ENCODE measurements at regions not wholly inside any gene's neighbourhood (a gene's known extent, or its start where the extent isn't known, plus 50 kb on each side); places are given as distances from the start of the nearest gene placed in this dataset.

DNA sequence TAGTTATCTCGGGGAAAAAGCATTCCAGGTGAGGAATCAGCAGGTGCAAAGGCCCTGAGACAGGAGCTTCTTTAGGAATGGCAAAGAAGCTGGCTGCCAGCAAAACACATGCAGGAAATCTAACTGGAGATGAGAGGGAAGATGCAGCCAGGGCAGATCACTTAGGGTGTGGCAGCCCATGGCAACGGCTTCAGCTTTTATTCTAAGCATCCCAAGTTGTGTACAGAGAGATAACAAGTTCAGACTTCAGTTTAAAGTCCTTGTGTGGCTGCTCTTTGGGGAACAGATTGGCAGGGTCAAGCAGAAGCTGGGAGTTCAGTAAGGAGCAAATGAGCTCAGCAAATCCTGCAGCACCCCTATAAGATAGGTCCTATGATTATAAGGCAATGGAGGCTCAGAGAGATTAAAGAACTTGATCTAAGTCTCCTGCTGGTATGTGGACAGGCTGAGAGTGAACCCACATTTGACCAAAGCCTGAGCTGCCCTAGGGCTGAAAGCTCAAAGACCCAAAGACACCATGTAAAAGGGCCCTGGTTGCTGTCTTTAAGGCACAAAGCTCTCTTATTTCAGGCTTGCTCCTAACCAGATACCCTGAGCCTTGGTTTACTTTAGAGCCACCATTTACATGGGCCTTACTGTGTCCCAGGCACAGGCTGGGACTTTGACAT, 466.8 kb downstream of the SOX6 start:
- intact Hi-C loops (cut with DNase I; ENCODE audit: low total_unique reads) = no loop called here
- Histone ChIP-seq H3K4me3 (no peak overlapping the region), H3K27ac (no peak overlapping the region), H3K27me3 (replicated peaks in 1 of 7) (no peaks in the 10 kb centered on the region), H3K4me1 (no peaks in the 10 kb centered on the region), H3K36me3 (no peaks in the 10 kb centered on the region), H3K9me3 (no peaks in the 10 kb centered on the region)
- no peak for DNase-seq
- WGBS, 5 donors = 51 to 75% (median 64%) methylated on average over 2 of the region's 2 CpGs
- TF ChIP-seq, protein P1, sequence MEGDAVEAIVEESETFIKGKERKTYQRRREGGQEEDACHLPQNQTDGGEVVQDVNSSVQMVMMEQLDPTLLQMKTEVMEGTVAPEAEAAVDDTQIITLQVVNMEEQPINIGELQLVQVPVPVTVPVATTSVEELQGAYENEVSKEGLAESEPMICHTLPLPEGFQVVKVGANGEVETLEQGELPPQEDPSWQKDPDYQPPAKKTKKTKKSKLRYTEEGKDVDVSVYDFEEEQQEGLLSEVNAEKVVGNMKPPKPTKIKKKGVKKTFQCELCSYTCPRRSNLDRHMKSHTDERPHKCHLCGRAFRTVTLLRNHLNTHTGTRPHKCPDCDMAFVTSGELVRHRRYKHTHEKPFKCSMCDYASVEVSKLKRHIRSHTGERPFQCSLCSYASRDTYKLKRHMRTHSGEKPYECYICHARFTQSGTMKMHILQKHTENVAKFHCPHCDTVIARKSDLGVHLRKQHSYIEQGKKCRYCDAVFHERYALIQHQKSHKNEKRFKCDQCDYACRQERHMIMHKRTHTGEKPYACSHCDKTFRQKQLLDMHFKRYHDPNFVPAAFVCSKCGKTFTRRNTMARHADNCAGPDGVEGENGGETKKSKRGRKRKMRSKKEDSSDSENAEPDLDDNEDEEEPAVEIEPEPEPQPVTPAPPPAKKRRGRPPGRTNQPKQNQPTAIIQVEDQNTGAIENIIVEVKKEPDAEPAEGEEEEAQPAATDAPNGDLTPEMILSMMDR (IDR thresholded peaks at IDR 0.05 in 8 of 11, conservative IDR thresholded peaks at IDR 0.05 in 3 of 11) = no peak
- no peak for TF ChIP-seq POLR2AphosphoS5 (IDR thresholded peaks at IDR 0.05)
- TF ChIP-seq POLR2A (IDR thresholded peaks at IDR 0.05) = no peak

DNA sequence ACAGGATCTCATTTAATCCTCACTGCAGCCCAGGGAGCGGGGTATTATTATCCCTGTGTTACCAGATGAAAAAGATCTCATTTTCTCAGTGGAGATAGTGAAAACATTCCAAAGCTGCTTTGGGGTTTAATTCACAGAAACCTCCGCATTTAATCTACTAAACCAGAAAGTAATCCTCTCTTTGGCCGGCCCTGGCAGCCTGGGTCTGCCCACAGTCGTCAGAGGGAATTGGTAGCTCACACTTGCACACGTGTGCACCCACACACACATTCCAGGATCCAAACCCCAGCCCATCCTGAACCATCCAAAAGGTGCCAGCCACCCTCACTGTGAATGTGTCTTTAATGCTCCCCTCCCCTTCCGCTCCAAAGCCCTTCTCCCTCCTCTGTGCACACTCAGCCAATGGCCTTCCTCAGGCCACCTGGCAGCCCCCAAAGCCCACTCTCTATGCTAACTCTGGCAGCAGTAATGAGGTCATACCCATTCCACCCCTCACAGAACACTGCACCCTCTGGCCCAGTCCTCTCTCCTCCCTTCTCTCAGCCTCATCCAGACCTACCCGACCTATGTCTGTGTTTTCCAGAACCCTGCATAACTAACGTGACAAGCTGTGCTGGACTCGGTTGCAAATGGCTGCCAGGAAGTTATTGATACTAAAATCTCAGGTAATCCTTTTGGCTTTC, 466.2 kb downstream of the SOX6 start:
- H3K4me3 ChIP-seq = no peak overlapping the region
- no peak for DNase-seq
- no peaks in the 10 kb centered on the region for H3K36me3 ChIP-seq
- intact Hi-C loops (cut with DNase I; ENCODE audit: low total_unique reads) = no loop called here
- no peaks in the 10 kb centered on the region for H3K9me3 ChIP-seq
- TF ChIP-seq POLR2A (IDR thresholded peaks at IDR 0.05) (no peak), POLR2AphosphoS5 (IDR thresholded peaks at IDR 0.05) (no peak)
- TF ChIP-seq, protein P1 (IDR thresholded peaks at IDR 0.05 in 8 of 11, conservative IDR thresholded peaks at IDR 0.05 in 3 of 11) = no peak
- no peaks in the 10 kb centered on the region for H3K27me3 ChIP-seq (replicated peaks in 1 of 7)
- WGBS, 5 donors = 67 to 84% (median 83%) methylated on average over 9 of the region's 9 CpGs
- H3K27ac ChIP-seq = no peak overlapping the region
- H3K4me1 ChIP-seq = no peaks in the 10 kb centered on the region

DNA sequence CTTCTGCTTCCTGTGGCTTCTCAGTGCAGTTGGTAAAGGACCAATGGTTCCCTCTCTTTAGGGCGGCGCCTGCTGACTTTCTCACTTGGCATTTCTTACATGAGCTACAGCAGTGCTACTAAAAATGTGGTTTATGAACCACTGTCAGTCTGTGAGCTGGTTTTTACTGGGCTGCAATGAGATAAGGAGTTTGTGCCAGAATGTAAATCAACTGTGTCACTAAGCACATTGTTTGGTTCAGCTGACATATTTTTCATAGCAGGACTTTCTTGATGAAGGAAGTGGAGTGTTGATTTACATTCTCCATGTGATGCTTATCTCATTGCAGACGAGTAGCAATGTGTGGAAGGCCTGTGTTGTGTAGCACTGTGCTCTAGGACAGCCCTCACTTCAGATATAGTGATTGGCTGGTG, 463.3 kb downstream of the SOX6 start:
- H3K36me3 ChIP-seq = no peaks in the 10 kb centered on the region
- no peak for DNase-seq
- H3K9me3 ChIP-seq = no peaks in the 10 kb centered on the region
- no peaks in the 10 kb centered on the region for H3K27me3 ChIP-seq (replicated peaks in 1 of 7)
- intact Hi-C loops (cut with DNase I; ENCODE audit: low total_unique reads) = no loop called here
- peaks cover 0 to 13% (median 0%) of the 10 kb centered on the region in 6 donors for H3K4me1 ChIP-seq
- H3K27ac ChIP-seq = no peak overlapping the region
- TF ChIP-seq POLR2AphosphoS5 (IDR thresholded peaks at IDR 0.05) = no peak
- WGBS, 5 donors = 18 to 24% (median 24%) methylated on average over 3 of the region's 3 CpGs
- no peak overlapping the region for H3K4me3 ChIP-seq

DNA sequence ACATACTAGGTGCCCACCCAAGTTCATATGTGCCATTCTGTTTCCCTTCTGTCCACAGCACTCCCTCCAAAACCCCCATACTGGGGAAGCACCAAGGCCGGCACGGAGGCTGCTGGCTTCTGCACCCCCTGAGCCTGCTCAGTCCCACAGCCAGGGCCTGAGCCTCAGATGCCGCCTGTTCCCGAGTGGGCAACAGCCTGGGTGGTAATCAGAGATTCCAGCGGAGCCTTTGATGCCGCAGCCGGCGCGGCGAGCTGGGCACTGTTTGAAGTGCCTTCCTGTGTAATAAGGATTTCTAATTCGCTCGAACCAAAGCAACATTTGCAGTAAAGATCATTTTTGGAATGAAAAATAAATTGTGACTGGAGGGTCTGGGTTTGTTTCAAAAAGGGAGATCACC, 460.3 kb downstream of the SOX6 start:
- Histone ChIP-seq H3K27me3 (replicated peaks in 1 of 7) (no peaks in the 10 kb centered on the region), H3K36me3 (no peaks in the 10 kb centered on the region), H3K4me1 (peaks cover 0 to 14% (median 0%) of the 10 kb centered on the region in 6 donors), H3K9me3 (no peaks in the 10 kb centered on the region), H3K27ac (no peak overlapping the region), H3K4me3 (no peak overlapping the region)
- 85 to 96% (median 94%) methylated on average over 11 to 12 of the region's 12 CpGs for WGBS, 5 donors
- intact Hi-C loops (cut with DNase I; ENCODE audit: low total_unique reads) = no loop called here
- DNase-seq = no peak
- TF ChIP-seq POLR2A (IDR thresholded peaks at IDR 0.05) (no peak), POLR2AphosphoS5 (IDR thresholded peaks at IDR 0.05) (no peak)
- TF ChIP-seq, protein P1 (IDR thresholded peaks at IDR 0.05 in 8 of 11, conservative IDR thresholded peaks at IDR 0.05 in 3 of 11) = no peak
